Stomach (tissue), 8 donors: ENCODE measurements at regions not wholly inside any gene's neighbourhood (a gene's known extent, or its start where the extent isn't known, plus 50 kb on each side); places are given as distances from the start of the nearest gene placed in this dataset.

ENCODE experiments used
- DNase-seq, 2 donors: peaks; one replicate each; pipeline versions ENCODE4 v3.0.0 to v3.0.0-alpha.2; 2013 to 2019
- H3K27ac ChIP-seq, 5 donors: fragments of 200-600 bp in 4 of 5; sonication (generic) in 4 of 5; one replicate each; pipeline ENCODE4 v1.5.1; 2013 to 2019; ENCODE audit warnings: mild to moderate bottlenecking in 1 of 5, moderate library complexity in 1 of 5
- H3K27me3 ChIP-seq, 3 donors: fragments of 200-600 bp; sonication (generic); one replicate each; pipeline ENCODE4 v1.5.1; 2017 to 2019; ENCODE audit warnings: mixed run types in 1 of 3
- H3K36me3 ChIP-seq, 4 donors: fragments of 200-600 bp; sonication (generic); 1 replicate in 3 of 4; 2 replicates in 1 of 4; pipeline ENCODE4 v1.5.1; 2016 to 2019
- H3K4me1 ChIP-seq, 4 donors: fragments of 200-600 bp; sonication (generic); one replicate each; pipeline ENCODE4 v1.5.1; 2016 to 2019
- H3K4me3 ChIP-seq, 4 donors: fragments of 200-600 bp; sonication (generic) in 3 of 4; one replicate each; pipeline ENCODE4 v1.5.1; 2016 to 2019; ENCODE audit warnings: mild to moderate bottlenecking in 1 of 4
- H3K9me3 ChIP-seq, 4 donors: fragments of 200-600 bp; sonication (generic); one replicate each; pipeline ENCODE4 v1.5.1; 2016 to 2019
- CTCF ChIP-seq, 7 experiments: fragments of 450-650 bp in 4 of 7; fragments of 200-600 bp in 3 of 7; sonication (generic) in 3 of 7; IDR thresholded peaks; one replicate each; pipeline ENCODE4 v1.5.1; 2016 to 2019; ENCODE audit warnings: antibody characterized with exemption in 7 of 7, control low read depth in 2 of 7, mild to moderate bottlenecking in 1 of 7
- EP300 ChIP-seq: sonication (generic); formaldehyde crosslinking; IDR thresholded peaks from one replicate; pipeline ENCODE4 v1.6.1; 2017; ENCODE audit warnings: antibody characterized with exemption
- POLR2A ChIP-seq, 4 donors: fragments of 450-650 bp; IDR thresholded peaks; one replicate each; pipeline ENCODE4 v1.6.1; 2016; ENCODE audit warnings: antibody characterized with exemption in 4 of 4, control low read depth in 2 of 4, mild to moderate bottlenecking in 1 of 4, moderate library complexity in 1 of 4
- POLR2AphosphoS5 ChIP-seq, 3 donors: sonication (generic); formaldehyde crosslinking; IDR thresholded peaks; one replicate each; pipeline ENCODE4 v1.6.1; 2016; ENCODE audit warnings: antibody characterized with exemption in 3 of 3
- WGBS, 5 donors: extraction: QIAGEN DNeasy Blood & Tissue Kit in 3 of 5; methylation state at CpG; one replicate each; pipeline versions ENCODE4 v1.1.5 to v1.1.7; 2013 to 2018; 5-methylcytosine and 5-hydroxymethylcytosine counted together
- intact Hi-C: fragments of 100-400 bp; cut with DNase I; formaldehyde crosslinking; loops from one replicate; pipeline ENCODE4 v1.15.1; 2023; ENCODE audit warnings: low total_unique reads
- donor health status: healthy with polysubstance abuse.
- donor health status: Bipolar disorder and iron deficiency.
- donor health status: healthy.

GRCh38 chr11:27194976-27195375 lies 154.4 kb downstream of the BBOX1 start:
- Histone ChIP-seq H3K4me1 (no peaks in the 10 kb centered on the region), H3K9me3 (no peaks in the 10 kb centered on the region), H3K36me3 (no peaks in the 10 kb centered on the region), H3K4me3 (no peak overlapping the region), H3K27ac (no peak overlapping the region), H3K27me3 (no peaks in the 10 kb centered on the region)
- no peak for DNase-seq
- WGBS, 5 donors, result 28 to 57% (median 35%) methylated on average over 1 of the region's 1 CpG
- TF ChIP-seq POLR2A (IDR thresholded peaks at IDR 0.05) (no peak), EP300 (no peak), CTCF (IDR thresholded peaks at IDR 0.05) (no peak), POLR2AphosphoS5 (IDR thresholded peaks at IDR 0.05) (no peak)
- intact Hi-C loops, result no loop called here

- Histone ChIP-seq H3K9me3 (no peaks in the 10 kb centered on the region), H3K4me1 (peaks cover 0 to 5% (median 1%) of the 10 kb centered on the region in 4 donors), H3K27me3 (no peaks in the 10 kb centered on the region), H3K4me3 (no peak overlapping the region), H3K27ac (no peak overlapping the region), H3K36me3 (no peaks in the 10 kb centered on the region)
- TF ChIP-seq POLR2A (IDR thresholded peaks at IDR 0.05), result no peak
- no peak for DNase-seq
- intact Hi-C loops, result no loop called here
- WGBS, 5 donors, result 73 to 83% (median 79%) methylated on average over 7 of the region's 7 CpGs
Measured at GRCh38 chr11:27193434-27194225, 153.0 kb downstream of the BBOX1 start.

GRCh38 chr11:27192184-27192583 lies 151.6 kb downstream of the BBOX1 start:
- no peaks in the 10 kb centered on the region for H3K36me3 ChIP-seq
- no peak for DNase-seq
- no peaks in the 10 kb centered on the region for H3K9me3 ChIP-seq
- intact Hi-C loops, result no loop called here
- no peaks in the 10 kb centered on the region for H3K27me3 ChIP-seq
- no peak for TF ChIP-seq CTCF (IDR thresholded peaks at IDR 0.05)
- no peak for TF ChIP-seq POLR2A (IDR thresholded peaks at IDR 0.05)
- TF ChIP-seq POLR2AphosphoS5 (IDR thresholded peaks at IDR 0.05), result no peak
- no peak for TF ChIP-seq EP300
- no peak overlapping the region for H3K4me3 ChIP-seq
- 65 to 77% (median 71%) methylated on average over 4 of the region's 4 CpGs for WGBS, 5 donors
- H3K4me1 ChIP-seq, result peaks cover 0 to 18% (median 10%) of the 10 kb centered on the region in 4 donors
- no peak overlapping the region for H3K27ac ChIP-seq

- TF ChIP-seq POLR2AphosphoS5 (IDR thresholded peaks at IDR 0.05), result no peak
- TF ChIP-seq POLR2A (IDR thresholded peaks at IDR 0.05), result no peak
- no peak for TF ChIP-seq EP300
- TF ChIP-seq CTCF (IDR thresholded peaks at IDR 0.05), result no peak
- WGBS, 5 donors, result 94 to 97% (median 96%) methylated on average over 2 of the region's 2 CpGs
- H3K36me3 ChIP-seq, result no peaks in the 10 kb centered on the region
- H3K27ac ChIP-seq, result no peak overlapping the region
- no peaks in the 10 kb centered on the region for H3K27me3 ChIP-seq
- H3K4me1 ChIP-seq, result peaks cover 0 to 21% (median 15%) of the 10 kb centered on the region in 4 donors
- no peak for DNase-seq
- intact Hi-C loops, result no loop called here
- no peaks in the 10 kb centered on the region for H3K9me3 ChIP-seq
- no peak overlapping the region for H3K4me3 ChIP-seq
Measured at GRCh38 chr11:27191639-27192038, 151.0 kb downstream of the BBOX1 start.

- H3K4me1 ChIP-seq, result peaks cover 0 to 29% (median 15%) of the 10 kb centered on the region in 4 donors
- intact Hi-C loops, result loop anchor here (5.0 kb wide), 2 partner anchors 104 to 294 kb away; no protein-coding TSS in a partner anchor
- H3K27me3 ChIP-seq, result no peaks in the 10 kb centered on the region
- no peak for DNase-seq
- no peak overlapping the region for H3K4me3 ChIP-seq
- TF ChIP-seq POLR2A (IDR thresholded peaks at IDR 0.05) (no peak), CTCF (IDR thresholded peaks at IDR 0.05) (no peak), POLR2AphosphoS5 (IDR thresholded peaks at IDR 0.05) (no peak), EP300 (no peak)
- WGBS, 5 donors, result 30 to 39% (median 37%) methylated on average over 5 of the region's 5 CpGs
- no peaks in the 10 kb centered on the region for H3K36me3 ChIP-seq
- H3K27ac ChIP-seq, result no peak overlapping the region
- no peaks in the 10 kb centered on the region for H3K9me3 ChIP-seq
Measured at GRCh38 chr11:27188696-27189095, 148.1 kb downstream of the BBOX1 start.
